ENCODE measurements at regions not wholly inside any gene's neighbourhood (a gene's known extent, or its start where the extent isn't known, plus 50 kb on each side); places are given as distances from the start of the nearest gene placed in this dataset.
"Not testable (repeated sequence)": the region's sequence is repeated elsewhere in the genome, so short reads cannot be mapped to it uniquely, and the experiment has no call there.

GRCh38 chr16:61131447-61131846 lies 904.8 kb downstream of the CDH8 start:
- Histone ChIP-seq H3K9me3 (peaks cover 0 to 3% of the 10 kb centered on the region in 2 donors), H3K36me3 (no peaks in the 10 kb centered on the region), H3K4me1 (ENCODE audit: insufficient read depth) (no peaks in the 10 kb centered on the region), H3K27ac (no peak overlapping the region), H3K27me3 (no peaks in the 10 kb centered on the region), H3K4me3 (no peak overlapping the region)
- intact Hi-C loops (cut with DNase I) = no loop called here
- no peak for DNase-seq
- TF ChIP-seq EP300 (IDR thresholded peaks at IDR 0.05) = no peak
- TF ChIP-seq CTCF (IDR thresholded peaks at IDR 0.05) = no peak
- no peak for TF ChIP-seq POLR2A (IDR thresholded peaks at IDR 0.05)

- H3K27me3 ChIP-seq = no peaks in the 10 kb centered on the region
- TF ChIP-seq EP300 (IDR thresholded peaks at IDR 0.05) = no peak
- no peak for TF ChIP-seq CTCF (IDR thresholded peaks at IDR 0.05)
- TF ChIP-seq POLR2A (IDR thresholded peaks at IDR 0.05) = no peak
- no peak for DNase-seq
- intact Hi-C loops (cut with DNase I) = no loop called here
- H3K4me3 ChIP-seq = no peak overlapping the region
- H3K4me1 ChIP-seq (ENCODE audit: insufficient read depth) = no peaks in the 10 kb centered on the region
- 88 to 94% (median 90%) methylated on average over 44 to 54 of the region's 54 CpGs for WGBS, 3 donors
- H3K9me3 ChIP-seq = peaks cover 0 to 3% of the 10 kb centered on the region in 2 donors
- no peak overlapping the region for H3K27ac ChIP-seq
- no peaks in the 10 kb centered on the region for H3K36me3 ChIP-seq
These were observed 907.5 kb downstream of the CDH8 start for GRCh38 chr16:61128545-61129323.

- intact Hi-C loops (cut with DNase I) = no loop called here
- TF ChIP-seq EP300 (IDR thresholded peaks at IDR 0.05) = no peak
- no peak for TF ChIP-seq POLR2A (IDR thresholded peaks at IDR 0.05)
- no peak for TF ChIP-seq CTCF (IDR thresholded peaks at IDR 0.05)
- Histone ChIP-seq H3K27ac (no peak overlapping the region), H3K36me3 (no peaks in the 10 kb centered on the region), H3K4me3 (no peak overlapping the region), H3K27me3 (no peaks in the 10 kb centered on the region), H3K9me3 (no peaks in the 10 kb centered on the region), H3K4me1 (ENCODE audit: insufficient read depth) (no peaks in the 10 kb centered on the region)
- DNase-seq = no peak
- 63 to 66% (median 64%) methylated on average over 3 of the region's 3 CpGs for WGBS, 3 donors
These were observed 930.7 kb downstream of the CDH8 start for GRCh38 chr16:61105544-61105943.

GRCh38 chr16:61098505-61098904 lies 937.7 kb downstream of the CDH8 start:
- intact Hi-C loops (cut with DNase I) = no loop called here
- H3K4me1 ChIP-seq (ENCODE audit: insufficient read depth) = no peaks in the 10 kb centered on the region
- no peaks in the 10 kb centered on the region for H3K36me3 ChIP-seq
- no peaks in the 10 kb centered on the region for H3K9me3 ChIP-seq
- H3K27me3 ChIP-seq = no peaks in the 10 kb centered on the region
- WGBS, 3 donors = 72 to 92% (median 74%) methylated on average over 2 of the region's 2 CpGs
- no peak for DNase-seq
- no peak overlapping the region for H3K27ac ChIP-seq
- TF ChIP-seq EP300 (IDR thresholded peaks at IDR 0.05) (no peak), CTCF (IDR thresholded peaks at IDR 0.05) (no peak), POLR2A (IDR thresholded peaks at IDR 0.05) (no peak)
- no peak overlapping the region for H3K4me3 ChIP-seq

GRCh38 chr16:61091300-61091699 lies 944.9 kb downstream of the CDH8 start:
- H3K27me3 ChIP-seq; H3K4me1 ChIP-seq (ENCODE audit: insufficient read depth); H3K27ac ChIP-seq; H3K36me3 ChIP-seq; DNase-seq; H3K9me3 ChIP-seq; H3K4me3 ChIP-seq; intact Hi-C loops (cut with DNase I): not testable (repeated sequence)
- 87 to 89% (median 87%) methylated on average over 7 of the region's 7 CpGs for WGBS, 3 donors

Data from ovary (tissue), 7 donors.